GM18861 (cell line): ENCODE measurements at regions not wholly inside any gene's neighbourhood (a gene's known extent, or its start where the extent isn't known, plus 50 kb on each side); places are given as distances from the start of the nearest gene placed in this dataset.

ENCODE experiments used
- ATAC-seq: cut with Tn5 transposase; IDR thresholded peaks from one replicate; pipeline ENCODE4 v1.9.1; 2021; ENCODE audit not compliant: unreplicated experiment

DNA sequence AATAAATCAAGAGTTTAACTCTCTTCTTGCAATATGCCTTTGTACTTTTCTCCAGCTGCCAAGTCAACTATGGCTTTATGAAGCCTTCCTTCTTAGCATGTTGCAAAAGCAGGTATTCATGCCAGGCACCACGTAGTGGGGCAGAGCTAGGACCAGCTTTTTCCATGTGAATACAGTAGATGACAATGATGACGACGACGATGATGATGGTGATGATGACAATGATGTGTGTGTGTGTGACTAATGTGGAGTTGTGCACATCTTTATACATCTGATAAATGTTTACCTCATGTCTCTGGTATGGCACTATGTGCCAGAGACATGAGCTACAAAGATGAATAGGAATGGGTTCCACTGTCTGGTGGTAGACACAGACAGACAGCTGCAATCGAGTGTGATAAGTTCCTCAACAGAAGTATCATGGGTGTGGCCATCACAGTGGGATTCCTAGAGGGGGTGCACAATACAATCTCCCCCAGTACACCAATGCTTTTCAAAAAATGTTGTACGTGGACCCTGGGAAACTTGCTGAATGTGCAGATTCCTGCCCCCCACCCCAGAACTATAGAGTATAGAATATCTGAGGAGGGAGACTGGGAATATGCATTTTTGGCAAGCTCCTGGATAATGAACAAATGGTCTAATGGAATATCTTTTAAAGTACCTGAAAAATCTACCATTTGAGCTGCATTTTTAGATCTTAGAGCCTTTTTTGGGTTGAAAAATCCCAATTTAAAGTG, 183.4 kb downstream of the ABCC12 start:
- ATAC-seq: no peak

DNA sequence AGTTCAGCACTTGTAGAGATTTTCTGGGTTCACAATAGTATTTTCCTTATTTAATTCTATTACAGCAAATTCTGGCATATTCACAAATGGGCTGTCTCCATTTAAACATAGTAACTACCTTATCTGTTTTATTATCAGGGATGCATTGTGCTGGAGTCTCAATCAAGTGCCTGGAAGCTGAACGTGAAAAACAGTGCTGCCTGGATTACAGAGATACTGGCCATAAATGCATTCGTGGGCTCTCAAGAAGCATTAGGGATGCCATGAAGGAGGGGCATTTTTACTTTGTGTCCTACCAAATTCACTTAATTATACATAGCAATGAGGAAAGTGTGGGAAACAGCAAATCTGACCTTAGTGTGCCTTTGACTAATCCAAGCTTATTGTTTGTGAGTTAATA, 184.6 kb downstream of the ABCC12 start:
- no peak for ATAC-seq

DNA sequence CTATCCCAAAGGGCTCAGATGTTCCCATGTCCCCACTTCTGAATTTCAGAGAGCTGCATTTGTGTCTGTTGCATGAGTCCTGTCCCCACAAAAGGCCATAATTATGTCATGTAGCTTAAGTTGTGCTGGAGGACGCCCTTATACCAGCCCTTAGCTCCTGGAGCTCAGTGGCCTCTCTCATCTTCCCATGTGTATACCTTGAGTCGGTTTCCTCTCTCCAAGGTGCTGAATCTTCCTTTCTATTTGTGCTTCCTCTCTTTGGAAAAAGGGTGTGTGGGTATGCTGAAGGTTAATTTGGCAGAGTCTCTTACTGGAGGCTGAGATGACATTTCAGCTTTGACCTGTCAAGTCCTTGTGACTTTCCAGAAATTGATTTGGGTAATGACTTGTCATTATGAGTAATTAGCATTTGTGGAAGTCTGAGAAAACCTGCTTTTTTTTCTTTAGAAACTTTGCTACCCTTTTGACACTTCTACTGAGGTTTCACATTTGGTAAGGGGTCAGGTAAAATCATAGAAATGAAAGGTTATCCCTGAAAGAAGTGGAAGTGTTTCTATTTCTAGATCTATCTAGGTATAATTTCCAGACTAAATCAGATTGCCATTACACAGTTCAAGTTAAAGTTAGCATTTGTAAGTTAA, 185.4 kb downstream of the ABCC12 start:
- no peak for ATAC-seq

DNA sequence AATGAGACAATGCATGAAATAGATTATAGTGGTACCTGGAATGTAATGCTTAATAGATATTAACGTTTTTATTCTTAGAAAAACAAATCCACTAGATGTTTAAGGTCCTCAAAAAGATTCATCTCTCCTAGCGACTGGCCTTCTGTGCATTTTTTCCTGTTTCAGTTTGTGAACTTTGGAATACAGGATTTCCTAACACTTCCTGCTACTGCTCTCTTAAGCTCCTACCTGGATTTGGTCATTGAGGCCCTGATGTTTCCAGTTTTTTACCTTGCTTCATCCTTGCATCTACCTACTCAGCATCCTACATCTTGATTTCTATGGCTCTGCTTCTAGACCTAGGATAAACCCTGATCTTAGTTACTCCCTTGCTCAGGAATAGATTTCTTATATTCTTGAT, 188.4 kb downstream of the ABCC12 start:
- no peak for ATAC-seq

DNA sequence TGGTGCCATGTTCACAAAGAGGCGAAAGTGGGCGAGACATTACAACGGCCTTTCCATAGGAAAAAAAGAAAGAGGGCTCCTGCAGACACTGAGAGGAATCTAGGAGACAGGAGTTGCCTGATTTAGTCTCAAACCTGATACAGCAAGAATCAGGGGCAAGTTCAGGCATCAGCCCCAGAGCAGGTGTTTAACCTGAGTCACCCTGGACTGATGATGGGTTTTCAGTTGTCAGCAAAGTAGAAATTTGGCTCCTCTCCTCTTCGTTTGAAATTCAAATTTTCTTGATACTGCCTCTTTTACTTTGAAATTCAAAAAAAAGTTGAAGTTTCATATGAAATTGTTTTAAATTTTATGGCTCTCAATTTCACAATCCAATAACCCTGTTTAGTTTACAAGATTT, 189.5 kb downstream of the ABCC12 start:
- ATAC-seq: no peak

DNA sequence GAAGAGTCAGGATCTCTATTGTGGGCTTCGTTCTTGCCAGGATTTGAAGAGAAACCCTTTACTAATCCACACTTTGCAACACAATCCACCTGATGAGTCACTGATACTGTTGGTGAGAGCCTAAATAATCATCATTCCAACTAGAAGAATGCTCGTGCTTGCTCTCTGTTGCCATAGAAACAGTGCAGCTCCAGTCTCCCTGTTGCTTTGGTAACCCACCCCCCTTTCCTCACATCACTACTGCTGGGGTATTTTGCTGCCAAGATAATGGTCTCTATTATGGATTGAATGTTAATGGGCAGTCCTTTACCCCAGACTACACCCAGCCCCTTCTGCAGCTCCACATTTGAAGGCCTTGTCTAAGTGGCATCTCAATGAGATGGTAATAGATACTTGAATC, 190.4 kb downstream of the ABCC12 start:
- ATAC-seq: no peak

DNA sequence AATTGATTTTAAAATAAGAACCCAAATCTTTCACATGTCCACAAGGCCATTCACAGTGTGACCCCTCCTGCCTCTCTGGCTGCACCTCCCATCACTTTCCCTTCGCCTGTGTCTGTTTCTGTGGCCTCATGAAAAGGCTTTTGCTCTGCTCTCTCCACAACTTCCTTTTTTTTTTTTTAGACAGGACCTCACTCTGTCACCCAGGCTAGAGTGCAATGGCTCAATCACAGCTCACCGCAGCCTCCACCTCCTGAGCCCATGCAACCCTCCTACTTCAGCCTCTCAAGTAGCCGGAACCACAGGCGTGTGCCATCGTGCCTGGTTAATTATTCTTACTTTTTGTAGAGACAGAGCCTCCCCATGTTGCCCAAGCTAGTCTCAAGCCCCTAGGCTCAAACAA, 197.1 kb downstream of the ABCC12 start:
- no peak for ATAC-seq

DNA sequence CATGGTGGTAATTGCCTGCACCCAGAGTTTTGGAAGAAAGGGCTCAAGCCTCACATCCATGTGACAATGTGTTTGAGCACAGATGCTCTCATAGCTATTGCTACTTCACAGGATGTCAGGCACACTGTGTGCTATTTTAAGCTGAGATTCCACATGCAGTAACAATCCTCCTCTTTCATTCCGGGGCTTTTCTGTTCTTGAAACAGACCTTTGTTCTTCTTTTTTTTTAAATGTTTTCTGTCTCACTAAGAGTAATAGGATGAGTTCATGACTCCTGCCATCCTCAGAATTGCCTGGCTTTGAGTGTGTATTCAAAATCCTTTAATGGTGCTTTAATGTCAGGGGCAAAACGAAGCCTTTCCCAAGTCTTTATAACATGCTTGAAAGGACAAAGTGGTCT, 198.9 kb downstream of the ABCC12 start:
- ATAC-seq: no peak

DNA sequence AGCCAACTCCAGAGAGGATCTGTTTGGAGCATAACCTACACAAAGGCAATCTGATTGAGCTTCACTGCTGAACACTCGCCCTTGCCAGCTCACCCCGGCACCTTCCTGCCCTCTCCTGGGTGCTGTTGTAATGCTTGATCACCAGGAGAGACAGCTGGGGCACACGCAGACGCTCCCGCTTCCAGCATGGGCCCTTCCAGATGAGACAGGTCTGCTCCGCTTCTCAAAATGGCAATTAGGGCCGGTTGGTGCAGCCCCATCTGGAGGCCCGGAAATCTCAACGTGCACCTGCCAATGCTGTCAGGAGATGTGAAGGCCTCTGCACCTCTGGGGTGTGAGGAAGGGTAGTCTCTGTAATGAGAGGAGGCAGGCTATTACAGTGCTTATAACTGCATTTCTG, 206.1 kb downstream of the ABCC12 start:
- ATAC-seq: no peak

DNA sequence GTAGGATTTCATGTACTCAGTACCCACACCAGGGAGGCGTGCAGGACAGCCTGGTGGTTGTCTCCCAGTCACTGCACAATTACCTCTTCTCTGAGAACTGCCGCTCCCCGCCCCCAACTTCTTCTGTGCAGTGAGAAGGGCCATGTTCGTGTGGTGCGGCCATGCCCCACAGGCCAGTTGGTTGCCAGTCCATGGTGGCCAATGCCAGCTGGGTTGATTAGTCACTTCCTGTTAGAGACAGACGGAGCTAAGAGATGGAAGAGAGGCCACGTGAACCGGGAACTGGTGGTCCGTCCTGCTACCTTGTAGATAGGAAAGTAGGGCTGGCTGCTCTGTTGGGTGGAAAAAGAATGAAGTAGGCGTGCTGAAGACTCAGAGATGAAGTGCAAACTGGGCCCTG, 206.5 kb downstream of the ABCC12 start:
- ATAC-seq: no peak

DNA sequence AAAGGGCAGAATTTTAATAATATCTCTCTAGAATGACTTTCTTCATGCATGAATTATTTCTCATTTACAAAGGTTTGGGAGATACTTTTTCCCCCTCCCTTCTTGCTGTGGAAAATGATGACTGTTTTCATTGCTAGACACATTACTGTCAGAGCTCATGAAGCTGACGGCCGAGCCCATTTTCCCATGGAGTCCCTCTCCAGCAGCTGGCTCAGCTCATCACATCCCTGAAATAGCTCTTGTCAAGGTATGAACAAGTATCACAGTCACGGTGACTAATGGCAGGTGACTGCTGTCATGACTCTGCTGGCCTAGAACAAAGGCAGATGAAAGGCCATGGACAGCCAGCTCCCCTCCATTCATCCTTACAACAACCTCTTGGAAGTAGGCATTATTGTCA, 208.1 kb downstream of the ABCC12 start:
- ATAC-seq: no peak

DNA sequence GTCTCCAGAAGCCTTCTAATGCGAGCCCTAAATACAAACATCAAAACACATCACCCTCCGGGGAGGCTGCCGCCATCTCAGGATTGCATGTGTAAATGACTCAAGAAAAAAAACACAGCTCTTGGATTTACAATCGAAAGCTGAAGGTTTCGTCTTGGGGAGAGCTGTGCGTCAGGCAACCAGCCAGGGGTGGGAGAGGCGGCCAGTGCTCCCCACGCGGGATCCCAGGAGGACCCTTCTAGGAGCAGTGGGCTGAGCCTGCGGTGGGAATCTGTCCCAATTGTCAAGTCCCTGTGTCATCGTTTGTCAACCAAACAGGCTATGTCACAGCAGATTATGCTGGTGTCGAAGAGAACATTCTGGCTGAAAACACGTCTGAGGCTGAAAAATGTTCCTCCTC, 209.7 kb downstream of the ABCC12 start:
- no peak for ATAC-seq

DNA sequence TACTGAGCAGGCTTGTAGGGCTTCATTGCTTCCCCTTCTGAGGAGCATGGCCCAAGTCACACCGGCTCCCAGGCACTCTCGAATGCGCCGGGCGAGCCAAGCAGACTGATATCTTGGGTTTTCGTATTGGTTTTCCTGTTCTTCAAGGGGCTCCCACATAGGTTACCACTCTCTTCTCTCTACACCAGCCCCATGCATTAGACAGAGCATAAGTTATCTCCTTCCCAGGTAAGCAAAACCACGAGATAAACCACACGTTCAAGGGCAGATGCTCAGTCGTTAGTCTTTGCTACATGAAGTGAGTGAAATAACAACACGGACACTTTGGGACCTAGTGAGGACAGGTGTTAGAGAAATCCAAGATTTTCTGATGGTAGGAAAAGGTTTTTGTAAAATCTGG, 211.2 kb downstream of the ABCC12 start:
- ATAC-seq: no peak

DNA sequence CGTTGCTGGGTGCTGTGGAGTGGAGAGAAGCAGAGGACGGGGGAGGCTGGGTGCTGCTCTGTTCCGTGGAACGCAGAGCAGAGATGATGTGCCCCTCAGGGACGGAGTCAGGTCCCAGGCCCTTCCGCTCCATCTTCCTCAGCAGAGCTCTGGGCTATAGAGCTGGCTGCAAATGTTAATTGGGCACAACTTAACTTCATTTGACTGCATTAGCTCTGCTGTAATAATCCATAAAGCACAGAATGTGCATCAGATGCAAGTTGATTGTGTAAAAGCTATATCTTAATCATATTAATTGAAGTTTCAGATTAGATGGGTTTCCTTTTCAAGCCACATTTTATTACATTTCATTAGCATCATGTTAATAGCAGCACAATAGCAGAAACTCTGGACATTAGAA, 212.6 kb downstream of the ABCC12 start:
- no peak for ATAC-seq

DNA sequence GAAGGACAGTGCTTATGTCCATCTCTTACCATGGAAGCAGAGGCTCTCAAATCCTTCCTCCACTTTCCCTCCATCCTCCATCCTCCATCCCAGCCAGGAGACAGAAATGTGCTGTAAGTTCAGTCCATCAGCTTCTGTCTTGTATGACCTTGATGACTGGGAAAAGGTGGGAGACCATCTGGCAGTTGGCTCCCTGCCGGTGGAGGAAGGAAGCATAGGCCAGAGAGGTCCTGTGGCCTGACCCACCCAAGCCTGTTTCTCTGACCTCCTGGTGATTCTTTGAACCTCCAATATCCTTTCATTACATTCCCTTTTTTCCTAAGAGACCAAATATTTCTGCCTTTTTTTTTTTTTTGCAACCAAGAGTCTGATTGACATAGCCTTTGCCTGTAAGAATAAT, 215.3 kb downstream of the ABCC12 start:
- no peak for ATAC-seq

DNA sequence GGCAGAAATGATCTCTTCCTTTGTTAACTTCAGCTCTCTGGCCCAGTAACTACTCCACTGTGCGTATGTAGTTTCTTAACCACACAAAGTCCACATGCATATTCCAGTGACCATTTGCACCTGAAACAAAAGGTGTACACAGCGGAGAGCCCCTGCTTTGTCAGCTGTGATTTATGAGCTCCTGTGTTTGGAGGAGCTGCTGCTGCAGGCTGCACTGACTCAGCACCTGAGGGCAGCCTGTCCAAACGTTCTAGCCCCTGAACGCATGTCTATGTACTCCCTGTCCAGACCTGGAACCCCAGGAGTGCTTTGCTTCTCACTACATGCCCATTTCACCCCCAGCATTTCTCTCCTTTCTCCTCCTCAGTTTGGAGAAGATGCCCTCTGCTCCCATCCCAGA, 216.1 kb downstream of the ABCC12 start:
- no peak for ATAC-seq

DNA sequence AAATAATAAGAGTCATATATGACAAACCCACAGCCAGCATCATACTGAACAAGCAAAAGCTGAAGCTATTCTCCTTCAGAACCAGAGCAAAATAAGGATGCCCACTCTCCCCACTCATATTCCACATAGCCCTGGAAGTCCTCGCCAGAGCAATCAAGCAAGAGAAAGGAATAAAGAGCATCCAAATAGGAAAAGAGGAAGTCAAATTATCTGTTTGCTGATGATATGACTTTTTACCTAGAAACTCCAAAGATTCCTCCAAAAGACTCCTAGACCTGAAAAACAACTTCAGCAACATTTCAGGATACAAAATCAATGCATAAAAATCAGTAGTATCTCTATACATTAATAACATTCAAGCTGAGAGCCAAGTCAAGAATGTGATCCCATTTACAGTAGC, 217.5 kb downstream of the ABCC12 start:
- no peak for ATAC-seq

DNA sequence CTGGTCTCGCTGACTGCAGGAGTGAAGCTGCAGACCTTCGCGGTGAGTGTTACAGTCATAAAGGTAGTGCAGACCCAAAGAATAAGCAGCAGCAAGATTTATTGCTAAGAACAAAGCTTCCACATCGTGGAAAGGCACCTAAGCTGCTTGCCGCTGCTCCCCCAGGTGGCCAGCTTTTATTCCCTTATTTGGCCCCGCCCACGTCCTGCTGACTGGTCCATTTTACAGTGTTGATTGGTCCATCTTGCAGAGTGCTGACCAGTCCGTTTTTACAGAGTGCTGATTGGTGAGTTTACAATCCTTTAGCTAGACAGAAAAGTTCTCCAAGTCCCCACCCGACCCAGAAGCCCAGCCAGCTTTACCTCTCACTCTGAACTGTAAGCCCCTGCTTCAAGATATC, 227.8 kb downstream of the ABCC12 start:
- ATAC-seq: no peak

DNA sequence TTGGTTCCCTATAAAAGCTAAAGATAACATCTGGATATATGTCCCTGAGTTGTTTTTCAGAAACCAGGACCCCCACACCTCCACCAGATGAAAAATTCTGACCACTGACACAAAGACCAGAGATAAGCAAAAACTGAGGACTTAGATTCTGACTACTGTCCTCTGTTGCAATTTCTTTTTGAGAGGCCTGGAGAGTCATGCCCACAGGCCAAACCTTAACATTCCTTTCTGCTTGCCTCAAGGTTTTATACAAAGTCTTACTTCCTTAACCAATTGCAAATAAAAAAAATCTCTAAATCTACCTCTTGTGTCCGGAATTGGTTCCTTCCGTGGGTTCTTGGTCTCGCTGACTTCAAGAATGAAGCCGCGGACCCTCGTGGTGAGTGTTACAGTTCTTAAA, 228.5 kb downstream of the ABCC12 start:
- no peak for ATAC-seq

DNA sequence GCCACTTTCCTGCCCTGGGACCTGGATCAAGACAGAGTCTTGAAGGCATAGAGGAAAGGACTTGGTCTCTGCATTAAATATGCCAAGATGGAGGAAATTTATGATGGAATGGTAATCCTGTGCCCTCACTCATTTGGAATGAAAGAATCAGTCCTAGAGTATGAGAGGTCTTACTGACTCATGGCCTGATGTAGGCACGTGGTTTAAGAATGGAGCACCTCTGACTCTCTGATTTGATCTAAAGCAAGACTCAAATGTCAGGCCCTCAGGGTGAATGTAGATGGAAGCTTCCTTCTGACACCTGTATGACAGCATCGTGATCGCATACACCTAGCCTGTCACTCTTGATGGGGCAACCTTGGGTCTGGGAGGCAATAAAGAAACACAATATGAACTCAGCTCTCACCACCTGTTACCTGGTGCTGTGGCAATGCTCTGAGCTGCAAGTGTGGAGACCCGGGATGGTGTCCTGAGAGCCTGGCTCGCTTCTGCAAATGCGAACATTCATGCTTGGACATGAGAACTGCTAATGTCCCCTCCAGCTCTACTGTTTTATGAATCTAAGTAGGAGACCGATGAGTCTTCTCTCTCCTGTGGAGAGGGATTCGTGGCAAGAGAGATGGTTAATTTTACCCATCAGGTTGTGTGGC, 229.9 kb downstream of the ABCC12 start:
- no peak for ATAC-seq

DNA sequence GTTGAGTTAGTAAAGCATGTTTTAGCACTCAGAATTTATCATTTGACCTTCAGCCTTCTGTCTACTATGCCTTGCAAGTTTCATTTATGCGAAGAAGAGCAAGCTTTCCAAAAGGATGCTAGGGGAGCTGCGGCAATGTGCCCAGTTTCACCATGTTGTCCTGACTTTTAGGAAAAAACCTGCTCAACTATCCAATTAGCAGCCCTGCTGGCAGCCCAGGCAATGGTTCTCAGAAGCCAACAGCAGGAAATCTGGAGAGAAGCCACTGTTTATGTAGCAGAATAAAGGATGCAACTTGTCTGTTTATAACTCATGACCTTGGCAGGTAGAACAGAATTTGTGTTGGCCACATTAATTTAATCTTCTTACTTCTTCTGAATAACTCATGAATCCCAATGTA, 230.8 kb downstream of the ABCC12 start:
- no peak for ATAC-seq

DNA sequence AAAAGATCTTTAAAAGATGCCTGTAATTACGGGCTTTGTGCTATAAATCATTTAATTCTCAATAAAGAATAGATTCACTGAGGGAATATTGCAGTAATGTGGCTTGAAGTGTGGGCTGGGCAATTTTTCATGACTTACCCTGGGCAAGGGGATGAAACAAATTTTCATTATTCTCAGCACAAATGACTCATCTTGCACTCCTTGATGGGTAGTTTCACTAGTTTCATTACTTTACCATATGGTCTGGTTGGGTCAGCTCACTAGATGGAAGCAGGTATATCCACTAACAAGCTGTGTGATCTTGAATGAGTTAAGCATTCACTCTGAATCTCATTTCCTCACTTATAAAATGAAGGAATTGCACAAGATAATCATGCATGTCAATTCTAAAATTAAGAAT, 234.3 kb downstream of the ABCC12 start:
- ATAC-seq: no peak

DNA sequence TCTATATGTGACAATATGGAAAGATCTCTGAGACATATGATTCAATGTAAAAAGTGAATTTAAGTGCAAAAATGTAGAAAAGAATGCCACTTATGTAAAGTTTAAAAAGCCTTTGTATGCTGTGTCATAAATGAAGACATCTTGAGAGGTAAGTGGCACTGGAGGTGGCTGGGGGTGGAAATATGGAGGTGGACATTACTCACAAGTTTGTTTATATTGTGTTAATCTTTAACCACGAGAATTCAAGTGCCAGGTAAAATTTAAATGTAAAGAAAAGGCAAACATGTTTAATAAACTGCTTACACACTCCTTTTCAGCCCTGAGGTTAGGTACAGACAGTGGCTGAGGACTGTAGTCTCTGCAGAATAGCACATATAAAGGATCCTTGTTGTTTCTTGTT, 235.1 kb downstream of the ABCC12 start:
- ATAC-seq: no peak
